HG02759 (cell line): ENCODE measurements at regions not wholly inside any gene's neighbourhood (a gene's known extent, or its start where the extent isn't known, plus 50 kb on each side); places are given as distances from the start of the nearest gene placed in this dataset.

ENCODE experiments used
- ATAC-seq: cut with Tn5 transposase; IDR thresholded peaks from one replicate; pipeline ENCODE4 v1.9.1; 2021; ENCODE audit warnings: mild to moderate bottlenecking, moderate library complexity; ENCODE audit not compliant: unreplicated experiment

GRCh38 chr3:24595796-24596195, 101.1 kb upstream of the THRB start:
- ATAC-seq, result no peak

- no peak for ATAC-seq
These were observed 102.0 kb upstream of the THRB start for GRCh38 chr3:24596626-24597025.

DNA sequence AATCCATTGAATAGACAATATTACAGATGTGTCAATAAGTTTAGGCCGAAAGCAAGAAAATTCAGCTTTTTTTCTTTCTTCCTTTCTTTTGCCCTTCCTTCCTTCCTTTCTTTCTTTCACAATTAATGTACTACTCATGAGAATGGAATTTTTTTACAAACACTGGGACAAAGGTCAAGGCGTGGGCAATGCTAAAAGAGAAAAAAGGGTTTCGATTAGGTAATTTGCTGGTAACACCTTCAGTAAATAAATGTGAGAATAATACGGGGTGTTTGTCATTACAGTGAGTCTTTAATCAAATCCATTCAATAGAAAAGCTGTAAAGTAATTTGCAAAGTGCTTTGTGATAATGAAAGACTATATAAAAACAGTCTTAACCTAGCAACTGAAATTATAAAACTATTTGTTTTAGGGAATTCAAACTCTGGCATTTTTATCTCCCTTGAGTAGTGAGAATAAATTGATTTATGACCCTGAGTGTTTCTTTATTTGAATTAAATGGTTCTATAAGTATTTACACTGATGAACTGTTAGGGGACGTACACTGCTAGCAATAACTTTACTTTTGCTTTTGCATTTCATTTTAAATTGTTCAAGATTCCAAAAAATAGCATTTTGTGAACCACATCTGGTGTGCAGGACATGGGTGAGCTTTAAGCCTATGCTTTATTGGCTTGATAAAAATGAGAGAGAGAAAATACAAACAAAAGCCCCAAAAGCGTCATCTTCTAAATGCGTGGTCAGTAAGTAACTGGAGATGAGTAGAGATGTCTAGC, 104.2 kb upstream of the THRB start:
- no peak for ATAC-seq

GRCh38 chr3:24601066-24601939, 106.7 kb upstream of the THRB start:
- no peak for ATAC-seq

DNA sequence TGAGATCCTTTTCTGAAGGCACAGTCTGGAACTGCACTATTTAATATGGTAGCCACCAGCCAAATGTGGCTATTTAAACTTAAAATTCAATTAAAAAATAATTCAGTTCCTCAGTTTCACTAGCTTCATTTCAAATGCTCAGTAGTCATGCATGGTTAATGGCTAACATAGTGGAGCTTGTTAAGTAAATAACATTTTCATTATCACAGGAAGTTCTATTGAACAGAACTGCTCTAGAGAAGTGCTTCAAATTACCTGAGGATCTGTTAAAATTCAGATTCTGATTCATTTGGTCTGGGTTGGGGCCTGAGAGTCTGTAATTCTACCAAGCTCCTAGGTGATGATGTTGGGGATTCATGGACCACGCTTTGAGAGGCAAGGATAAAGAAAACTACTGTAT, 109.6 kb upstream of the THRB start:
- no peak for ATAC-seq

DNA sequence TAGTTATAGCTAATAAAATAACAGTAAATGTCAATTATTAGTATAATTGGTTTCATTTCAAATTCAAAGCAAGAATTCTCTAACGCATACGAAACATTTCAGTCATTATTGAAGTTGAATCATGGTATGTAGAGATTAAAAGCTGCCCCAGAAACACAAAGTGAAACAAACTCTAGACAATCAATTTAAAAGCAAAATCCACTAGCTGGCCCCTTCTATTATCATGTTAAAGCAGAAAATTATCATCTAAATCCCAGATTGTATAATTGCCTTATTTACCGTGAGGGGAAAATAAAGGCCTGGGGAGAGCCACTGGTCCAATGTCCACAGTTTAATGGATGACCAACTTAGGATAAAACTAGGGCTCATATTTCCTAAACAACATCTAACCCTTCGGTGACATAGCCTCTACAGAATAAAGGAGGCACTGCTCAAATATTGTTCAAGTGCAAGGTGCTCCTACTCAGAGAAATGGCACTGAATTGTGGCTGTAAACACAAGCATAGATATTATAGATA, 110.9 kb upstream of the THRB start:
- no peak for ATAC-seq

GRCh38 chr3:24607281-24607680, 112.6 kb upstream of the THRB start:
- ATAC-seq, result no peak

DNA sequence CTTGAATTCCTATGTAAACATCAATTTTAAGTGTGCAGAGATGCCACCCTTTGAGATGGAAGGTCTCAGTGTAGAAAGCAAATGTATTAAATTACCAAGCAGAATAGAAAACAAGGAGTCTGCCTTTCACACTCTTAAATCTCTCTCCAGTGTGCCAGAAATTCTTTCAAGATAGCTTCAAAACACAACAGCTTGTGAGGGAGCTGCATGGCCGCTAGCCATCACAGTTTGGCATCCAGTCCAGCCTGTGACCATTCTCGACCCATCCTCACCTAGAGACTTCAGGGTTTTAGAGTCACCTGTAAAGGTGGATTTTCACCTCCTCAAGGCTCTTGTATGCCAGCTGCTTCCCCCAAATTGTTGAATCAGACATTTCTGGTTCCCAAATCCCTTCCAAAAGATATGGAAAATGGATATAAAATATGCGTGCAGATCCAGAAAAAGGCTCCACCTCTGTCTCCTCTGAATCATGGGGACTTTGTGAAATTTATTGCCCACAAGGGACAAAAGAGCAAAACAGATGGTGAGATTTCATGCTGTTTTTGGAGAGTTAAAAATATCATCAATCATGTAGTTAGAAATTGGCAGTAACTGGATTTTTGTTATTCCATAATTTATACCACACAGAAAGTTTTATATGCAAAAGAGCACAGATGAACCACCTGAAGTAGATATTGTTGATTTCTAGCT, 114.2 kb upstream of the THRB start:
- no peak for ATAC-seq

DNA sequence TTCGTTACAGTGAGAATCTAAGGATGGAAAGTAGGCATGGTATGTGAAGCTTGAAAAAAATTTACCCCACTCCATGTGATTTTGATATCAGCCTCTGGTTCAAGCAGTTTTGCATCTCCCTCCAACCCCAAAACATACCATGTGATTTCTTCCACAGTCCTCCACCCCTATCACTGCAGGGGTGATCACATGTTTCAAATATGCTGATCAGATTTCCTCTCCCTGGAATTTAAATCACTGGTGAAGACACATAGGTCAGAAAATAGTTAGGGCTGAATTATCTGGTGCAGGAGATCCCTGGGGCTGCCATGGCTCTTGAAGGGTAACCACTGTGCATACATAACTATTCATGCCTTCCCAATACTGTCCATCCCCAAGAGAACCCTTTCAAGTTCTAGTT, 119.7 kb upstream of the THRB start:
- ATAC-seq, result no peak

DNA sequence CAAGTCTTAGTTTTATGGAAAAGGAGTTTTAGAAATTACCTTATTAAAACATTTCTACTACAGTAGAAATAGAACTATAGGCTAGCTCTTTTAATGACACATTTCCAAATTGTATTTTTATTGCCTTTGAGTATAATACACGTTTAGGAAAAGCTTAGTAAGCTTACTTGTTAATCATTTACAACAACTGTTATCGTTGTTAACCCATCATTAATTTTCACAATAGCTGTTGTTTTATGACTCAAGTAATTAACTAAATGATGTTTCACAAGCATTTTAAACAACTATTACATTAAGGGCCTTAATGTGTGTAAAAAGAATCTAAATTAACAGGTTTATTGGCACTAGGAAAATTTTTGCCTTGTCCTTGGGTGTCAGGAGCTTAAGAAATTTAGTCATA, 120.5 kb upstream of the THRB start:
- ATAC-seq, result no peak

DNA sequence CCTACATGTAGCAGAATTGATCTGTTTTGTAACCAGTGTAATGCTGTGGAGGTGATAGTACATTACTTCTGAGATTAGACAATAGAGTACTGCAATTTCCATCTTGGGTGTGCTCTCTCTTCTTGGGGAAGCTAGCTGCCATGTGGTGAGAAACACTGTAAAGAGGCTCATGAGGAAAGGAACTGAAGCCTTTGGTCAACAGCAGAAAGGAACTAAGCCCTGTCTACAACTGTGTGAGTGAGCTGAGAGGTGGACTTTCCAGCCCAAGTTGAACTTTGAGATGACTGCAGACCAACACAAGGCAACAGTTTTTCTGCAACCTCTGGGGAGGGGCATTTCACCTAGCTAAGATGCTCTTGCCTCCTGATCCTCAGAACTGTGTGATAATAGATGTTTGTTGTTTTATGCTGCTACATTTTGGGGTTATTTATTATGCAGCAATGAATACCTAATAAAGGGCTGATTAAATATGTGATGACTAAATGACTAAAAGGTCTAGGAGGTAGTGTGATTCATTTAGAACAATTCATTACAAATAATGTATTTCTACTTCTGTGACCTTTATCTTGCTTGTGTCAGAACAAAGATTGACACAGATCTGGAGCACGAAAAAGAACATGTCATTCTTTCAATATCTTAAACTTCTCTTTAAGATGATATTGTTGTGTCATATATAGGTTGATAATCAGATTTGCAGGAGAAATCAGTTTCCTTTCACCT, 121.6 kb upstream of the THRB start:
- no peak for ATAC-seq

DNA sequence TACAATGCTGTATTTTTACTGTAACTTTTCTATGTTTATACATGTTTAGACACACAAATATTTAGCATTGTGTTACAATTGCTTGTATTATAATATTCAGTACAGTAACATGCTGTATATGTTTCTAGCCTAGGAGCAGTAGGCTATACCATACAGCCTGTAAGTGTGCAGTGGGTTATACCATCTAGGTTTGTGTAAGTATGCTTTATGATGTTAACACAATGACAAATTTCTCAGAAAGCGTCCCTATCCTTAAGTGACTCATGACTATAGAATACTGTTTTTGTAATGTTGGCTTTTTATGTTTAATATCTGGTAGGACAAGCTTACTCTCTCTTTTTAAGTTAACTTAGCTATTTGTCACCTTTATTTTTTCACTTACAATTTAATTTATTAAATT, 127.5 kb upstream of the THRB start:
- no peak for ATAC-seq

- ATAC-seq, result no peak
These were observed 128.1 kb upstream of the THRB start for GRCh38 chr3:24622696-24623225.

DNA sequence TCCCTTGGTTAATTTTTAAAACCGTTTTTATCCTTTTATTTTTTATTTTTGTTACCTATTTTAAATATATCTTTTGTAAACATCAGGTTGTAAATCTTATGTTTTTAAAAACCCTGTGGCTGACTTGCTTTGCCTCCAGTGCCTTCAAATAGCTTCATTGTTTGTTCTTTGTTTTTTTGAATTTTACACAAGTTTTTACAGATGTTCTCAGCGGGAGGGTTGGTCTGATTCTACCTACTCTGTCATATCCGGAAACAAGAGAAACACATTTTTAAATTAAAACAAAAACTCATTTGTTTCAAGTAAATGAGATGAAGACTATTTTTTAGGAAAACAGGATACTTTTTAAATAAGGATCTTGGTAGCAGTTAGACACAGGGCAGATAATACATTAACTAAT, 129.0 kb upstream of the THRB start:
- no peak for ATAC-seq

DNA sequence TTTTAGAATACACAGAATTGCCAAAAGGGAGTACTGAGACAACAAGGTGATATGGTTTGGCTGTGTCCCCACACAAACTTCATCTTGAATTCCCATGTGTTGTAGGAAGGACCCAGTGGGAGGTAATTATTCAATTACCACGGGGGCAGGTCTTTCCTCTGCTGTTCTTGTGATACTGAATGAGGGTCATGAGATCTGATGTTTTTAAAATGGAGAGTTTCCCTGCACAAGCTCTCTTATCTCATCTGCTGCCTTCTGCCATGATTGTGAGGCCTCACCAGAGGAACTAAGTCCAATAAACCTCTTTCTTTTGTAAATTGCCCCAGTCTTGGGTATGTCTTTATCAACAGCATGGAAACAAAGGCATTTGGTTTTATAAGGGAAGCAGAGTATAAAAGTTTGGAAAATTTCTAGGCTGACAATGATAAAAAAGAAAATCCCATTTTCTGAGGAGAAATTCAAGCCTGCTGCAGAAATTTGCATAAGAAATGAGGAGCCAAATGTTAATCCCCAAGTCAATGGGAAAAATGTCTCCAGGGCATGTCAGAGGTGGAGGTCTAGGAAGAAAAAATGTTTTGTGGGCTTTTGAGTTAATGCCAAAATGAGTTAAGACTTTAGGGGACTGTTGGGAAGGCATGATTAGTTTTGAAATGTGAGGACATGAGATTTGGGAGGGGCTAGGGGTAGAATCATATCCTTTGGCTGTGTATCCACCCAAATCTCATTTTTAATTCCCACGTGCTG, 130.5 kb upstream of the THRB start:
- no peak for ATAC-seq

DNA sequence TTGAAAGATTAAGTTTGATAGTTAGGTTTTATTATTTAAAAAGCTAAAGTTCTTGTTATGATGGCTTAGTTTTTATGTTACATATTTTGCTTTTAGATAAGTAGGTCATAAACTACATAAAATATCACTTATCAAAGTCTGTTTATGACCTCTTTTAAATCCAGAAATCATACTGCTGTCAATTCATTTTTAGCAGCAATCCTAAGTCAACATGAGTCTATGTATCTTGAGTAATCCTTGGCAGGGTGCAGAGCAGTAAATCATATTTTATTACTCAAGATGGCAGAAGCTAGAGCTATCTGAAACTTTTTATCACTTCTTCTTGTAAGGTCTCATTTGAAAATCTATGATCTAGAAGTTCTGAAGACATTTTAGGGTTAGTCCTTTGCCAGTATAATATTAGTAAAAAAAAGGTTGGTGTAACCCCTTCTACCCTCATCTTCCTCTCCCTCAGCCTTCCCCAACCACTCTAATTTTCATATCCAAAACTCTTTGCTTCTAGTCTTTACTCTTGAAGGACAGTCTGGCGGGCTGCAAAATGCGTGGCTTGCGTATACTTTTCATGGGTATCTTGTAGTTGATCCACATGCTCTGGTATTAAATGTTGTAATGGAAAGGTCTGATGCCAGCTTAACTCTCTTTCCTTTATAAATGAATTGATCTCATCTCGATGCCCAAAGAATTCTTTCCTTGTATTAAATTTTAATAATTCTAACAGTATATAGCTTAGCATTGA, 134.0 kb upstream of the THRB start:
- no peak for ATAC-seq

- no peak for ATAC-seq
These were observed 136.8 kb upstream of the THRB start for GRCh38 chr3:24631481-24631880.

GRCh38 chr3:24639061-24639460, 144.4 kb upstream of the THRB start:
- no peak for ATAC-seq
